GM06990 (cell line): ENCODE measurements at regions not wholly inside any gene's neighbourhood (a gene's known extent, or its start where the extent isn't known, plus 50 kb on each side); places are given as distances from the start of the nearest gene placed in this dataset.

Experiments
- DNase-seq: peaks from one replicate; pipeline ENCODE4 v3.0.0-alpha.2; 2011; ENCODE audit not compliant: insufficient read length; ENCODE audit errors: extremely low read depth
- H3K27me3 ChIP-seq: replicated peaks from 2 replicates; pipeline ENCODE4 v1.6.0; 2011; ENCODE audit warnings: low read length; ENCODE audit not compliant: control insufficient read depth, insufficient read depth
- H3K36me3 ChIP-seq: 2 replicates; pipeline ENCODE4 v1.5.1; 2011; ENCODE audit warnings: low read length; ENCODE audit not compliant: control insufficient read depth, insufficient read depth
- H3K4me3 ChIP-seq: replicated peaks from 2 replicates; pipeline ENCODE4 v1.5.1; 2011; ENCODE audit warnings: low read depth, mild to moderate bottlenecking, control low read depth, low read length
- TF ChIP-seq, protein P1 (sequence below): IDR thresholded peaks from 2 replicates; pipeline ENCODE4 v1.5.1; 2011; ENCODE audit warnings: low read length, control low read depth, mild to moderate bottlenecking, inconsistent platforms; ENCODE audit not compliant: insufficient read depth, poor library complexity, severe bottlenecking

- H3K4me3 ChIP-seq = no peak overlapping the region
- TF ChIP-seq, protein P1, sequence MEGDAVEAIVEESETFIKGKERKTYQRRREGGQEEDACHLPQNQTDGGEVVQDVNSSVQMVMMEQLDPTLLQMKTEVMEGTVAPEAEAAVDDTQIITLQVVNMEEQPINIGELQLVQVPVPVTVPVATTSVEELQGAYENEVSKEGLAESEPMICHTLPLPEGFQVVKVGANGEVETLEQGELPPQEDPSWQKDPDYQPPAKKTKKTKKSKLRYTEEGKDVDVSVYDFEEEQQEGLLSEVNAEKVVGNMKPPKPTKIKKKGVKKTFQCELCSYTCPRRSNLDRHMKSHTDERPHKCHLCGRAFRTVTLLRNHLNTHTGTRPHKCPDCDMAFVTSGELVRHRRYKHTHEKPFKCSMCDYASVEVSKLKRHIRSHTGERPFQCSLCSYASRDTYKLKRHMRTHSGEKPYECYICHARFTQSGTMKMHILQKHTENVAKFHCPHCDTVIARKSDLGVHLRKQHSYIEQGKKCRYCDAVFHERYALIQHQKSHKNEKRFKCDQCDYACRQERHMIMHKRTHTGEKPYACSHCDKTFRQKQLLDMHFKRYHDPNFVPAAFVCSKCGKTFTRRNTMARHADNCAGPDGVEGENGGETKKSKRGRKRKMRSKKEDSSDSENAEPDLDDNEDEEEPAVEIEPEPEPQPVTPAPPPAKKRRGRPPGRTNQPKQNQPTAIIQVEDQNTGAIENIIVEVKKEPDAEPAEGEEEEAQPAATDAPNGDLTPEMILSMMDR = no peak
- H3K27me3 ChIP-seq = no peaks in the 10 kb centered on the region
- no peak for DNase-seq
- no peaks in the 10 kb centered on the region for H3K36me3 ChIP-seq
These were observed 184.2 kb upstream of the FOXN3 start for GRCh38 chr14:89600950-89601826.

DNA sequence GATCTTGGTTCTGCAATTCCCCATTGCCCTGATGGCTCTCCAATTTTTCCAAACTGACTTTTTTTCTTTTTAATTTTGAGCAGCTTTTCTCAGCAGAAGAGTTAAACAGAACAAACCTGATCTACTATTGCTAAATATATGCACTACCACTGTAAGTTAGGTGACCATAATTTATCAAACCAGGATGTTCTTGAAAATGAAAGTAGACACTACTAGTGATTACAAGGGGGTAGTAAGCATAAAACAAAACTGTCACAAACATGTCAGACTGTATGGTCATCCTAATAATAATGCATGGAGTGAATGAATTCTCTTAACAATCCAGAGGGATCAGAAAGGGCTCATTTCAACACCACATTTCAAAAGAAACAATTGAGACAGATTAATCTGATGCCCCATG, 183.0 kb upstream of the FOXN3 start:
- Histone ChIP-seq H3K36me3 (no peaks in the 10 kb centered on the region), H3K4me3 (no peak overlapping the region), H3K27me3 (no peaks in the 10 kb centered on the region)
- TF ChIP-seq, protein P1 = no peak
- no peak for DNase-seq

DNA sequence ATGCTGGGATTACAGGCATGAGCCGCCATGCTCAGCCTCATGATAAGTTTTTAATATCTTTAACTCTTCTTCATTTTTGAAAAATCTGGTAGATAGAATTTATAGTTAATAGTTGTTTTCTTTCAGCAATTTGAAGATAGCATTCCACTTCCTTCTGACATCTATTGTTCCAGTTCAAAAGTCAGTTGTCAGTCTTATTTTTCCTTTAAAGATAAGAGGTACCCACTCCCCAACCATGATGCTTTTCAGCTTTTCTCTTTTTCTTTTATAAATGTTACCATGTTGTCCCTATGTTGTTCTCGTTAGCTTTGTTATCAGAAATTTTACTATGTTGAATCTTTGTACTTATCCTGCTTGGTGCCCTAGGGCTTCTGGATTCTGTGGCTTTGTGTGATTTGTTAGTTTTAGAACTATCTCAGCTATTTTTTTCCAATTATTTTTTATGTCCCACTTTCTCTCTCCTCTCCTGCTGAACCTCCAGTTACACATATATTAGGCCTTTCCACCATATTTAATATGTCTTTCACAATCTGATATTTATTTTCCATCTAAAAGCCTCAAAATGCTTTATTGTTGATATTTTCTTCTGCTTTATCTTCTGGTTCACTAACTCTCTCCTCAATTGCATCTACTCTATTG, 181.6 kb upstream of the FOXN3 start:
- Histone ChIP-seq H3K4me3 (no peak overlapping the region), H3K36me3 (no peaks in the 10 kb centered on the region), H3K27me3 (no peaks in the 10 kb centered on the region)
- TF ChIP-seq, protein P1 = no peak
- peak; percentile 21 for DNase-seq

GRCh38 chr14:89592961-89593360, 175.9 kb upstream of the FOXN3 start:
- no peak overlapping the region for H3K4me3 ChIP-seq
- TF ChIP-seq, protein P1 = no peak
- H3K36me3 ChIP-seq = no peaks in the 10 kb centered on the region
- no peak for DNase-seq
- H3K27me3 ChIP-seq = no peaks in the 10 kb centered on the region

DNA sequence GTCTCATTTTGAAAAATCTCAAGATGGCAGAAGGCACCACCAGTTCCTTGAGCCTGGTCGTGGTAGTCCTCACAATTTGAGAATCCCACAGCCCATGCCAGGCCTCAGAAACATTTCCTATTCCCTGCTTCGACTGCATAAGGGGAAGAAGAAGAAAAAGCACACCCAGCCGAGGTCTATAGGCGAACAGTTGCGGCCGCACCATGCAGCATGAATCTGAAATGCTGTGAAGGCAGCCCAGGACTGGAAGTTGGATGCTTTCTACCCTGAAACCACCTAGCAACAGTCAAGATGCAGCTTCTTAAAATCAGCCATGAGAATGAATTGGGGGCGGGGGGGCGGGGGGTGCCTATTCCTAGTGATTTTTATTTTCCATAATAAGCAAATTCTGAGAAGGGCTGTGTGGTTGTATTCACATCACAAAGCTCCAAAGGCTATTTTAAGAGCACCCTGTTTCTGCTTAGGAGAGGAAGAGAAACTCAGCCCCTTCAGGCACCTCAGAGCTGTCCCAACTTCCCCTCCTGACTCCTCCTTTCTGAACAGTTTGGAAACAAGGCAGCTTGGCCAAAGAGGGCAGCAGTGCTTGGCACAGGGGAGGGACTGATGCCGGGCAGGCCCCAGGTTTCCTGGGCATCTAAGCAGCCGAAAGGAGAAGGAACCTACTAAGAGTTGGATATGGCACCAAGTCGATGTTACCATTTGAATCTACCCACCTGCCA, 172.5 kb upstream of the FOXN3 start:
- Histone ChIP-seq H3K36me3 (no peaks in the 10 kb centered on the region), H3K27me3 (no peaks in the 10 kb centered on the region), H3K4me3 (no peak overlapping the region)
- DNase-seq = peak; percentile 58
- TF ChIP-seq, protein P1 = no peak
